HL-60 (cell line): ENCODE measurements at regions not wholly inside any gene's neighbourhood (a gene's known extent, or its start where the extent isn't known, plus 50 kb on each side); places are given as distances from the start of the nearest gene placed in this dataset.

ENCODE experiments used
- DNase-seq, 2 experiments: peaks; one replicate each; pipeline ENCODE4 v3.0.0-alpha.2; 2010 to 2020; ENCODE audit warnings: low read depth in 1 of 2, low spot score in 1 of 2
- H3K27ac ChIP-seq: fragments of 250-450 bp; sonication (Bioruptor Pico); replicated peaks from 2 replicates; pipeline ENCODE4 v1.5.1; 2020; ENCODE audit warnings: mild to moderate bottlenecking, moderate library complexity
- H3K27me3 ChIP-seq: fragments of 250-450 bp; sonication (Bioruptor Pico); 2 replicates; pipeline ENCODE4 v1.5.1; 2021; ENCODE audit warnings: mild to moderate bottlenecking, moderate library complexity; ENCODE audit not compliant: insufficient read depth, poor library complexity, severe bottlenecking
- H3K4me3 ChIP-seq: replicated peaks from 2 replicates; pipeline ENCODE4 v1.5.1; 2011; ENCODE audit warnings: mild to moderate bottlenecking, control low read depth, low read length; ENCODE audit not compliant: insufficient read depth
- CTCF ChIP-seq: IDR thresholded peaks from one replicate; pipeline ENCODE4 v1.5.1; 2011; ENCODE audit warnings: low read length, control low read depth, inconsistent platforms; ENCODE audit not compliant: insufficient read depth
- GABPA ChIP-seq: IDR thresholded peaks from 2 replicates; pipeline ENCODE4 v1.6.1; 2012; ENCODE audit warnings: low read depth
- POLR2AphosphoS5 ChIP-seq: IDR thresholded peaks from 2 replicates; pipeline ENCODE4 v1.6.1; 2012; ENCODE audit warnings: low read depth
- SPI1 ChIP-seq: IDR thresholded peaks from 2 replicates; pipeline ENCODE4 v1.6.1; 2012; ENCODE audit warnings: low read depth, mild to moderate bottlenecking, borderline replicate concordance
- TF ChIP-seq, protein P1 (sequence below): IDR thresholded peaks from 2 replicates; pipeline ENCODE4 v1.6.1; 2012; ENCODE audit warnings: low read depth; ENCODE audit not compliant: insufficient replicate concordance

DNA sequence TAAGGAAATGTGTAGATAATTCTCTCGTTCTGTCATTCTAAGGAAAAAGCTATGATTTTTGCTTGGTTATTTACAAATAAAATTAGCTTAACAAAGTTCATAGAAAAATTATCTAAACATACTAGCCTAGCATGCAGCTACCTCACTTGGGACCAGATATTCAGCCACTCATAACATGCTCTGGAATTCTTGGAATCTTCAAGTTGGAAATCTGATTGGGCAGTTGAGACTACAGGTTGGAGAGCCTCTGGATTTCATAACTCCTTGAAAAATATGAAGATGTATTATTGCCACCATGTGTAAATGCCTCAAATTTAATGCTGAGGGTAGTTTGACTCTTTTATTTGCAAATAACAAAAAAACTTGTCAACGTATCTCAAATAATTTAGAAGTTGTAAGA lies 132.2 kb upstream of the GULP1 start:
- H3K27me3 ChIP-seq, result no peaks in the 10 kb centered on the region
- no peak overlapping the region for H3K4me3 ChIP-seq
- no peak overlapping the region for H3K27ac ChIP-seq
- no peak for DNase-seq
- no peak for TF ChIP-seq POLR2AphosphoS5
- TF ChIP-seq, protein P1, sequence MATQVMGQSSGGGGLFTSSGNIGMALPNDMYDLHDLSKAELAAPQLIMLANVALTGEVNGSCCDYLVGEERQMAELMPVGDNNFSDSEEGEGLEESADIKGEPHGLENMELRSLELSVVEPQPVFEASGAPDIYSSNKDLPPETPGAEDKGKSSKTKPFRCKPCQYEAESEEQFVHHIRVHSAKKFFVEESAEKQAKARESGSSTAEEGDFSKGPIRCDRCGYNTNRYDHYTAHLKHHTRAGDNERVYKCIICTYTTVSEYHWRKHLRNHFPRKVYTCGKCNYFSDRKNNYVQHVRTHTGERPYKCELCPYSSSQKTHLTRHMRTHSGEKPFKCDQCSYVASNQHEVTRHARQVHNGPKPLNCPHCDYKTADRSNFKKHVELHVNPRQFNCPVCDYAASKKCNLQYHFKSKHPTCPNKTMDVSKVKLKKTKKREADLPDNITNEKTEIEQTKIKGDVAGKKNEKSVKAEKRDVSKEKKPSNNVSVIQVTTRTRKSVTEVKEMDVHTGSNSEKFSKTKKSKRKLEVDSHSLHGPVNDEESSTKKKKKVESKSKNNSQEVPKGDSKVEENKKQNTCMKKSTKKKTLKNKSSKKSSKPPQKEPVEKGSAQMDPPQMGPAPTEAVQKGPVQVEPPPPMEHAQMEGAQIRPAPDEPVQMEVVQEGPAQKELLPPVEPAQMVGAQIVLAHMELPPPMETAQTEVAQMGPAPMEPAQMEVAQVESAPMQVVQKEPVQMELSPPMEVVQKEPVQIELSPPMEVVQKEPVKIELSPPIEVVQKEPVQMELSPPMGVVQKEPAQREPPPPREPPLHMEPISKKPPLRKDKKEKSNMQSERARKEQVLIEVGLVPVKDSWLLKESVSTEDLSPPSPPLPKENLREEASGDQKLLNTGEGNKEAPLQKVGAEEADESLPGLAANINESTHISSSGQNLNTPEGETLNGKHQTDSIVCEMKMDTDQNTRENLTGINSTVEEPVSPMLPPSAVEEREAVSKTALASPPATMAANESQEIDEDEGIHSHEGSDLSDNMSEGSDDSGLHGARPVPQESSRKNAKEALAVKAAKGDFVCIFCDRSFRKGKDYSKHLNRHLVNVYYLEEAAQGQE, result no peak
- TF ChIP-seq CTCF, result no peak
- TF ChIP-seq GABPA, result no peak
- TF ChIP-seq SPI1, result no peak

GRCh38 chr2:188170356-188170755 lies 121.3 kb upstream of the GULP1 start:
- Histone ChIP-seq H3K4me3 (no peak overlapping the region), H3K27me3 (no peaks in the 10 kb centered on the region), H3K27ac (no peak overlapping the region)
- no peak for DNase-seq
- TF ChIP-seq, protein P1, result no peak
- no peak for TF ChIP-seq SPI1
- TF ChIP-seq GABPA, result no peak
- no peak for TF ChIP-seq POLR2AphosphoS5
- TF ChIP-seq CTCF, result no peak

DNA sequence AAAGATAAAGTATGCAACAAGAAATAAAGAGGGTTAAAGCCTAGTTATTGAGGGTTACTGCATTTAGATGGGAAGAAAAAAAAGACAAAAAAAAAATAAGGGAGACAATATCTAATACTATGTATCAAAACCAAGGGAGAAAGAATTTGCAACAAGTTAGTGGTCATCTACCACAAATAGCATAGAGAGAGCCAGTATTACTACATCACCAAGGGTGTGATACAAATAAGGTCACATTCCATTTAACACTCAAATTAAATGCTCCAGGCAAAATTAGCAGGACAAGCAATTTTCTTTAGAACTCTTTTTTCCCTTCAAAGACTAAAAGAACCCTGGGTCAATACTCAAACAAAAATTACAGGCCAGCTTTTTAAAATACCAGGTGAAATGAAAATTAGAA lies 115.1 kb upstream of the GULP1 start:
- H3K4me3 ChIP-seq, result no peak overlapping the region
- H3K27ac ChIP-seq, result no peak overlapping the region
- TF ChIP-seq, protein P1, result no peak
- TF ChIP-seq GABPA (no peak), SPI1 (no peak), CTCF (no peak), POLR2AphosphoS5 (no peak)
- no peak for DNase-seq
- H3K27me3 ChIP-seq, result no peaks in the 10 kb centered on the region
